ENCODE measurements at regions not wholly inside any gene's neighbourhood (a gene's known extent, or its start where the extent isn't known, plus 50 kb on each side); places are given as distances from the start of the nearest gene placed in this dataset.
A peak's percentile ranks its signal among the peaks of the same experiment; 100 is the strongest.

GRCh38 chr6:144612811-144613210 is 327.7 kb downstream of the UTRN start:
- Histone ChIP-seq H3K9me2 (ENCODE audit: insufficient read depth) (no peaks in the 10 kb centered on the region), H3K4me2 (peak overlapping the region; percentile 9; the same call in 1 of the 2 replicates), H3K4me1 (ENCODE audit: insufficient read depth) (peaks cover 89% of the 10 kb centered on the region), H3K79me2 (replicated peaks; ENCODE audit: insufficient read depth) (peaks cover 28% of the 10 kb centered on the region), H3K27ac (ENCODE audit: low read depth) (no peak overlapping the region; the same call in 1 of the 2 replicates), H3K4me3 (no peak overlapping the region), H3K27me3 (ENCODE audit: insufficient read depth) (no peaks in the 10 kb centered on the region), H3K36me3 (ENCODE audit: insufficient read depth) (no peaks in the 10 kb centered on the region), H2AFZ (no peak overlapping the region), H4K20me1 (replicated peaks; ENCODE audit: insufficient read depth) (no peaks in the 10 kb centered on the region), H3F3A (replicated peaks; ENCODE audit: low read depth) (no peaks in the 10 kb centered on the region)
- Mint-ChIP-seq H3K27ac (peak overlapping the region; percentile 92; the same call in 1 of the 2 replicates), H3K27me3 (ENCODE audit: insufficient read depth, low read depth, poor library complexity) (peaks cover 3% of the 10 kb centered on the region), H3K4me3 (no peak overlapping the region), H3K4me1 (peaks cover 74% of the 10 kb centered on the region), H3K36me3 (ENCODE audit: low read depth) (peaks cover 8% of the 10 kb centered on the region), H3K9me3 (no peaks in the 10 kb centered on the region; the same call in 2 of the 3 replicates)
- DNase-seq (ENCODE audit: low spot score) (no peak), ATAC-seq (no peak)
- TF ChIP-seq CREB1 (CRISPR knock-in tag; IDR thresholded peaks at IDR 0.05; ENCODE audit: low read depth) (no peak), NANOG (IDR thresholded peaks at IDR 0.05; ENCODE audit: borderline replicate concordance) (peak; percentile 38; the same call in 1 of the 2 replicates)

- no peak for DNase-seq (ENCODE audit: low spot score)
- H4K20me1 ChIP-seq (replicated peaks; ENCODE audit: insufficient read depth): no peaks in the 10 kb centered on the region
- H2AFZ ChIP-seq: no peak overlapping the region
- H3K4me3 Mint-ChIP-seq: no peak overlapping the region
- H3K4me1 ChIP-seq (ENCODE audit: insufficient read depth): peaks cover 92% of the 10 kb centered on the region
- H3K27ac Mint-ChIP-seq: peak overlapping the region; percentile 95
- H3K27me3 ChIP-seq (ENCODE audit: insufficient read depth): no peaks in the 10 kb centered on the region
- no peak for ATAC-seq
- 0 out of 2 replicates have a peak overlapping the region, but pooled peaks have one; percentile 1 for H3K4me3 ChIP-seq
- H3K36me3 Mint-ChIP-seq (ENCODE audit: low read depth): no peaks in the 10 kb centered on the region
- H3K36me3 ChIP-seq (ENCODE audit: insufficient read depth): no peaks in the 10 kb centered on the region
- H3K27me3 Mint-ChIP-seq (ENCODE audit: insufficient read depth, low read depth, poor library complexity): peaks cover 3% of the 10 kb centered on the region
- peaks cover 71% of the 10 kb centered on the region for H3K4me1 Mint-ChIP-seq
- peaks cover 17% of the 10 kb centered on the region for H3K79me2 ChIP-seq (replicated peaks; ENCODE audit: insufficient read depth)
- no peaks in the 10 kb centered on the region for H3K9me3 Mint-ChIP-seq
- peak overlapping the region; percentile 90 for H3K27ac ChIP-seq (ENCODE audit: low read depth)
- H3K9me2 ChIP-seq (ENCODE audit: insufficient read depth): no peaks in the 10 kb centered on the region
- H3F3A ChIP-seq (replicated peaks; ENCODE audit: low read depth): no peaks in the 10 kb centered on the region
- H3K4me2 ChIP-seq: peak overlapping the region; percentile 31
- TF ChIP-seq NANOG (IDR thresholded peaks at IDR 0.05; ENCODE audit: borderline replicate concordance) (no peak), ZNF462 (CRISPR knock-in tag; IDR thresholded peaks at IDR 0.05) (no peak), CREB1 (CRISPR knock-in tag; IDR thresholded peaks at IDR 0.05; ENCODE audit: low read depth) (no peak), POLR2AphosphoS5 (IDR thresholded peaks at IDR 0.05; ENCODE audit: low read depth) (no peak), ZNF331 (CRISPR knock-in tag; IDR thresholded peaks at IDR 0.05; ENCODE audit: low read depth) (no peak), ETS1 (IDR thresholded peaks at IDR 0.05) (no peak), CTCF (conservative IDR thresholded peaks at IDR 0.05; ENCODE audit: low read depth in 2 of 2) (no peak), EZH2 (IDR thresholded peaks at IDR 0.05; ENCODE audit: low read depth, unreplicated experiment) (no peak), STAT1 (IDR thresholded peaks at IDR 0.05; ENCODE audit: unreplicated experiment) (no peak), JUNB (IDR thresholded peaks at IDR 0.05; ENCODE audit: unreplicated experiment) (no peak), EZH2phosphoT487 (IDR thresholded peaks at IDR 0.05; ENCODE audit: unreplicated experiment) (no peak), ZNF114 (CRISPR knock-in tag; IDR thresholded peaks at IDR 0.05) (no peak)
Observed at GRCh38 chr6:144613859-144614258, 328.7 kb downstream of the UTRN start.

Measured in GM23338 (cell line).